GM23338 (cell line): ENCODE measurements at regions not wholly inside any gene's neighbourhood (a gene's known extent, or its start where the extent isn't known, plus 50 kb on each side); places are given as distances from the start of the nearest gene placed in this dataset.
"Not testable (repeated sequence)": the region's sequence is repeated elsewhere in the genome, so short reads cannot be mapped to it uniquely, and the experiment has no call there.

Experiments used
- ATAC-seq: fragments of 200-7000 bp; cut with Tn5 transposase; 3 replicates; pipeline ENCODE4 v1.9.1; 2020
- DNase-seq: peaks from one replicate; pipeline ENCODE4 v3.0.0-alpha.2; 2015; ENCODE audit warnings: low spot score
- H2AFZ ChIP-seq: fragments of 200-600 bp; sonication (generic); 2 replicates; pipeline ENCODE4 v1.8.0; 2016; ENCODE audit warnings: antibody characterized with exemption, mild to moderate bottlenecking, moderate library complexity
- H3F3A ChIP-seq: fragments of 200-600 bp; sonication (generic); replicated peaks from 2 replicates; pipeline ENCODE4 v1.8.0; 2017; ENCODE audit warnings: antibody characterized with exemption, mixed run types, low read depth
- H3K27ac ChIP-seq: fragments of 200-600 bp; sonication (generic); 2 replicates; pipeline ENCODE4 v1.6.1; 2016; ENCODE audit warnings: low read depth
- H3K27me3 ChIP-seq: fragments of 200-600 bp; sonication (generic); 2 replicates; pipeline ENCODE4 v1.8.0; 2016; ENCODE audit warnings: mild to moderate bottlenecking, mixed run types, moderate library complexity; ENCODE audit not compliant: insufficient read depth
- H3K36me3 ChIP-seq: fragments of 200-600 bp; sonication (generic); 2 replicates; pipeline ENCODE4 v1.8.0; 2016; ENCODE audit warnings: mild to moderate bottlenecking; ENCODE audit not compliant: insufficient read depth
- H3K4me1 ChIP-seq: fragments of 200-600 bp; sonication (generic); 2 replicates; pipeline ENCODE4 v1.8.0; 2016; ENCODE audit warnings: mild to moderate bottlenecking, moderate library complexity; ENCODE audit not compliant: insufficient read depth
- H3K4me2 ChIP-seq: fragments of 200-600 bp; sonication (generic); 2 replicates; pipeline ENCODE4 v1.7.1; 2017; ENCODE audit warnings: mixed run types
- H3K4me3 ChIP-seq: fragments of 200-600 bp; sonication (generic); 2 replicates; pipeline ENCODE4 v1.6.1; 2016; ENCODE audit warnings: mixed run types
- H3K79me2 ChIP-seq: fragments of 200-600 bp; sonication (generic); replicated peaks from 2 replicates; pipeline ENCODE4 v1.8.0; 2017; ENCODE audit warnings: mild to moderate bottlenecking; ENCODE audit not compliant: insufficient read depth
- H3K9me2 ChIP-seq: fragments of 200-600 bp; sonication (generic); 2 replicates; pipeline ENCODE4 v1.8.0; 2017; ENCODE audit not compliant: insufficient read depth
- H4K20me1 ChIP-seq: fragments of 200-600 bp; sonication (generic); replicated peaks from 2 replicates; pipeline ENCODE4 v1.8.0; 2017; ENCODE audit warnings: mild to moderate bottlenecking; ENCODE audit not compliant: insufficient read depth
- H3K27ac Mint-ChIP-seq: 2 replicates; pipeline ENCODE4 v1.8.0; 2020; ENCODE audit warnings: inconsistent platforms, mild to moderate bottlenecking, moderate library complexity, mixed read lengths
- H3K27me3 Mint-ChIP-seq: 3 replicates; pipeline ENCODE4 v1.8.0; 2022; ENCODE audit warnings: low read depth, mild to moderate bottlenecking, moderate library complexity, mixed read lengths, inconsistent platforms; ENCODE audit not compliant: insufficient read depth, poor library complexity
- H3K36me3 Mint-ChIP-seq: 3 replicates; pipeline ENCODE4 v1.8.0; 2021; ENCODE audit warnings: low read depth, mild to moderate bottlenecking, inconsistent platforms, moderate library complexity, mixed read lengths
- H3K4me1 Mint-ChIP-seq: 3 replicates; pipeline ENCODE4 v1.8.0; 2020; ENCODE audit warnings: mild to moderate bottlenecking, inconsistent platforms, mixed read lengths
- H3K4me3 Mint-ChIP-seq: 3 replicates; pipeline ENCODE4 v1.8.0; 2021; ENCODE audit warnings: moderate library complexity, mild to moderate bottlenecking, inconsistent platforms, mixed read lengths
- H3K9me3 Mint-ChIP-seq: 3 replicates; pipeline ENCODE4 v1.8.0; 2020; ENCODE audit warnings: moderate library complexity, mild to moderate bottlenecking, inconsistent platforms, mixed read lengths
- EZH2 ChIP-seq: fragments of 200-600 bp; sonication (generic); IDR thresholded peaks from one replicate; pipeline ENCODE4 v1.8.0; 2017; ENCODE audit warnings: antibody characterized with exemption, mild to moderate bottlenecking, low read depth; ENCODE audit not compliant: unreplicated experiment
- EZH2phosphoT487 ChIP-seq: fragments of 200-600 bp; sonication (generic); IDR thresholded peaks from one replicate; pipeline ENCODE4 v1.8.1; 2018; ENCODE audit warnings: antibody characterized with exemption; ENCODE audit not compliant: unreplicated experiment
- STAT1 ChIP-seq: IDR thresholded peaks from one replicate; pipeline ENCODE4 v1.6.1; 2016; ENCODE audit warnings: antibody characterized with exemption; ENCODE audit not compliant: unreplicated experiment
- ZNF331 ChIP-seq: fragments of 250-450 bp; sonication (Bioruptor Pico); IDR thresholded peaks from 2 replicates; pipeline ENCODE4 v1.5.0; 2020; ENCODE audit warnings: low read depth, mild to moderate bottlenecking, moderate library complexity
- TF ChIP-seq, protein P1 (sequence below), 2 experiments: fragments of 200-600 bp in 1 of 2; sonication (generic) in 1 of 2; conservative IDR thresholded peaks; 2 replicates each; pipeline versions ENCODE4 v1.5.1 to v1.6.1; 2016 to 2017; ENCODE audit warnings: antibody characterized with exemption in 2 of 2, low read depth in 2 of 2, mild to moderate bottlenecking in 2 of 2, moderate library complexity in 1 of 2
- TF ChIP-seq, protein P2 (sequence below): fragments of 250-450 bp; sonication (Bioruptor Pico); IDR thresholded peaks from 2 replicates; pipeline ENCODE4 v1.5.0; 2020; ENCODE audit warnings: mild to moderate bottlenecking, moderate library complexity
- TF ChIP-seq, protein P3 (sequence below): IDR thresholded peaks from one replicate; pipeline ENCODE4 v1.6.1; 2018; ENCODE audit warnings: antibody characterized with exemption; ENCODE audit not compliant: unreplicated experiment

DNA sequence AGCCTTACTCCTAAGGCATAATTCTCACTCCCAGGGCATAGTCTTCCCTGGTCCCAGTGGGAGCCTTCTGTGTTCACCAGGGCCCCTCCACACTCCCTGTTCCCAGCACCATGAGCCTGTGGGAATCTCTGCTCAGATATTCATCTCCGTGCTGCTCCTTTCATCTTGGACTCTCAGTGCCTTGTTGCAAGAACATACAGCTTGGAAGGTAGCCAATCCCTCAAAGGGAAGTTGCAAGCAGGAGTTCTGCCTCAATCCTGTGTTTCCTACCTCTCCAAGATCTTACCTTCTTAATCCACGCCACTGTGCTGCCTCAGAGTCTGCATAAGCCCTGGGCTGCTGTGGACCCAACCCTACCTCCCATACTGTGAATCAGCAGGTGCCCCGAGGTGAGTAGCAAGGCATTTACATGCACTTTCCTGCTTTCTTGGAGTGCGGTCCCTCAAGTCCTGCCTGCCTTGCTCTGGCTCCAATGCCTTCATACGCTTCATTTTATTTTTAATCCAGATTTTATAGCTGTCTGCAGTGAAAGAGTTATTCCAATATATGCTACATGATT is 413.8 kb upstream of the RAB6C start:
- no peaks in the 10 kb centered on the region for H3K4me1 ChIP-seq
- no peak overlapping the region for H3K27ac ChIP-seq
- no peak overlapping the region for H3K4me3 ChIP-seq
- H3K36me3 ChIP-seq = no peaks in the 10 kb centered on the region
- Mint-ChIP-seq H3K4me3 (no peak overlapping the region), H3K36me3 (peaks cover 10% of the 10 kb centered on the region), H3K4me1 (peaks cover 12% of the 10 kb centered on the region), H3K27me3 (peaks cover 5% of the 10 kb centered on the region), H3K9me3 (peaks cover 26% of the 10 kb centered on the region), H3K27ac (no peak overlapping the region)
- no peaks in the 10 kb centered on the region for H3K27me3 ChIP-seq
- DNase-seq (peak; percentile 33), ATAC-seq (peak; percentile 94)
- H4K20me1 ChIP-seq = no peaks in the 10 kb centered on the region
- H3K9me2 ChIP-seq = 0 out of 2 replicates have a peak, but pooled peaks cover 5% of the 10 kb centered on the region
- H2AFZ ChIP-seq = peak overlapping the region; percentile 95
- no peak overlapping the region for H3K4me2 ChIP-seq
- no peaks in the 10 kb centered on the region for H3K79me2 ChIP-seq
- no peaks in the 10 kb centered on the region for H3F3A ChIP-seq
- TF ChIP-seq ZNF331 (CRISPR knock-in tag) (no peak), EZH2phosphoT487 (no peak), EZH2 (no peak), STAT1 (no peak)
- TF ChIP-seq, protein P1, sequence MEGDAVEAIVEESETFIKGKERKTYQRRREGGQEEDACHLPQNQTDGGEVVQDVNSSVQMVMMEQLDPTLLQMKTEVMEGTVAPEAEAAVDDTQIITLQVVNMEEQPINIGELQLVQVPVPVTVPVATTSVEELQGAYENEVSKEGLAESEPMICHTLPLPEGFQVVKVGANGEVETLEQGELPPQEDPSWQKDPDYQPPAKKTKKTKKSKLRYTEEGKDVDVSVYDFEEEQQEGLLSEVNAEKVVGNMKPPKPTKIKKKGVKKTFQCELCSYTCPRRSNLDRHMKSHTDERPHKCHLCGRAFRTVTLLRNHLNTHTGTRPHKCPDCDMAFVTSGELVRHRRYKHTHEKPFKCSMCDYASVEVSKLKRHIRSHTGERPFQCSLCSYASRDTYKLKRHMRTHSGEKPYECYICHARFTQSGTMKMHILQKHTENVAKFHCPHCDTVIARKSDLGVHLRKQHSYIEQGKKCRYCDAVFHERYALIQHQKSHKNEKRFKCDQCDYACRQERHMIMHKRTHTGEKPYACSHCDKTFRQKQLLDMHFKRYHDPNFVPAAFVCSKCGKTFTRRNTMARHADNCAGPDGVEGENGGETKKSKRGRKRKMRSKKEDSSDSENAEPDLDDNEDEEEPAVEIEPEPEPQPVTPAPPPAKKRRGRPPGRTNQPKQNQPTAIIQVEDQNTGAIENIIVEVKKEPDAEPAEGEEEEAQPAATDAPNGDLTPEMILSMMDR (conservative IDR thresholded peaks at IDR 0.05; ENCODE audit: low read depth in 2 of 2) = no peak
- TF ChIP-seq, protein P2, sequence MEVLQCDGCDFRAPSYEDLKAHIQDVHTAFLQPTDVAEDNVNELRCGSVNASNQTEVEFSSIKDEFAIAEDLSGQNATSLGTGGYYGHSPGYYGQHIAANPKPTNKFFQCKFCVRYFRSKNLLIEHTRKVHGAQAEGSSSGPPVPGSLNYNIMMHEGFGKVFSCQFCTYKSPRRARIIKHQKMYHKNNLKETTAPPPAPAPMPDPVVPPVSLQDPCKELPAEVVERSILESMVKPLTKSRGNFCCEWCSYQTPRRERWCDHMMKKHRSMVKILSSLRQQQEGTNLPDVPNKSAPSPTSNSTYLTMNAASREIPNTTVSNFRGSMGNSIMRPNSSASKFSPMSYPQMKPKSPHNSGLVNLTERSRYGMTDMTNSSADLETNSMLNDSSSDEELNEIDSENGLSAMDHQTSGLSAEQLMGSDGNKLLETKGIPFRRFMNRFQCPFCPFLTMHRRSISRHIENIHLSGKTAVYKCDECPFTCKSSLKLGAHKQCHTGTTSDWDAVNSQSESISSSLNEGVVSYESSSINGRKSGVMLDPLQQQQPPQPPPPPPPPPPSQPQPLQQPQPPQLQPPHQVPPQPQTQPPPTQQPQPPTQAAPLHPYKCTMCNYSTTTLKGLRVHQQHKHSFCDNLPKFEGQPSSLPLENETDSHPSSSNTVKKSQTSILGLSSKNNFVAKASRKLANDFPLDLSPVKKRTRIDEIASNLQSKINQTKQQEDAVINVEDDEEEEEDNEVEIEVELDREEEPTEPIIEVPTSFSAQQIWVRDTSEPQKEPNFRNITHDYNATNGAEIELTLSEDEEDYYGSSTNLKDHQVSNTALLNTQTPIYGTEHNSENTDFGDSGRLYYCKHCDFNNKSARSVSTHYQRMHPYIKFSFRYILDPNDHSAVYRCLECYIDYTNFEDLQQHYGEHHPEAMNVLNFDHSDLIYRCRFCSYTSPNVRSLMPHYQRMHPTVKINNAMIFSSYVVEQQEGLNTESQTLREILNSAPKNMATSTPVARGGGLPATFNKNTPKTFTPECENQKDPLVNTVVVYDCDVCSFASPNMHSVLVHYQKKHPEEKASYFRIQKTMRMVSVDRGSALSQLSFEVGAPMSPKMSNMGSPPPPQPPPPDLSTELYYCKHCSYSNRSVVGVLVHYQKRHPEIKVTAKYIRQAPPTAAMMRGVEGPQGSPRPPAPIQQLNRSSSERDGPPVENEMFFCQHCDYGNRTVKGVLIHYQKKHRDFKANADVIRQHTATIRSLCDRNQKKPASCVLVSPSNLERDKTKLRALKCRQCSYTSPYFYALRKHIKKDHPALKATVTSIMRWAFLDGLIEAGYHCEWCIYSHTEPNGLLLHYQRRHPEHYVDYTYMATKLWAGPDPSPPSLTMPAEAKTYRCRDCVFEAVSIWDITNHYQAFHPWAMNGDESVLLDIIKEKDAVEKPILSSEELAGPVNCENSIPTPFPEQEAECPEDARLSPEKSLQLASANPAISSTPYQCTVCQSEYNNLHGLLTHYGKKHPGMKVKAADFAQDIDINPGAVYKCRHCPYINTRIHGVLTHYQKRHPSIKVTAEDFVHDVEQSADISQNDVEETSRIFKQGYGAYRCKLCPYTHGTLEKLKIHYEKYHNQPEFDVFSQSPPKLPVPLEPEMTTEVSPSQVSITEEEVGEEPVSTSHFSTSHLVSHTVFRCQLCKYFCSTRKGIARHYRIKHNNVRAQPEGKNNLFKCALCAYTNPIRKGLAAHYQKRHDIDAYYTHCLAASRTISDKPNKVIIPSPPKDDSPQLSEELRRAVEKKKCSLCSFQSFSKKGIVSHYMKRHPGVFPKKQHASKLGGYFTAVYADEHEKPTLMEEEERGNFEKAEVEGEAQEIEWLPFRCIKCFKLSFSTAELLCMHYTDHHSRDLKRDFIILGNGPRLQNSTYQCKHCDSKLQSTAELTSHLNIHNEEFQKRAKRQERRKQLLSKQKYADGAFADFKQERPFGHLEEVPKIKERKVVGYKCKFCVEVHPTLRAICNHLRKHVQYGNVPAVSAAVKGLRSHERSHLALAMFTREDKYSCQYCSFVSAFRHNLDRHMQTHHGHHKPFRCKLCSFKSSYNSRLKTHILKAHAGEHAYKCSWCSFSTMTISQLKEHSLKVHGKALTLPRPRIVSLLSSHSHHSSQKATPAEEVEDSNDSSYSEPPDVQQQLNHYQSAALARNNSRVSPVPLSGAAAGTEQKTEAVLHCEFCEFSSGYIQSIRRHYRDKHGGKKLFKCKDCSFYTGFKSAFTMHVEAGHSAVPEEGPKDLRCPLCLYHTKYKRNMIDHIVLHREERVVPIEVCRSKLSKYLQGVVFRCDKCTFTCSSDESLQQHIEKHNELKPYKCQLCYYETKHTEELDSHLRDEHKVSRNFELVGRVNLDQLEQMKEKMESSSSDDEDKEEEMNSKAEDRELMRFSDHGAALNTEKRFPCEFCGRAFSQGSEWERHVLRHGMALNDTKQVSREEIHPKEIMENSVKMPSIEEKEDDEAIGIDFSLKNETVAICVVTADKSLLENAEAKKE = 0 out of 2 replicates have a peak, but pooled peaks have one; percentile 27
- TF ChIP-seq, protein P3, sequence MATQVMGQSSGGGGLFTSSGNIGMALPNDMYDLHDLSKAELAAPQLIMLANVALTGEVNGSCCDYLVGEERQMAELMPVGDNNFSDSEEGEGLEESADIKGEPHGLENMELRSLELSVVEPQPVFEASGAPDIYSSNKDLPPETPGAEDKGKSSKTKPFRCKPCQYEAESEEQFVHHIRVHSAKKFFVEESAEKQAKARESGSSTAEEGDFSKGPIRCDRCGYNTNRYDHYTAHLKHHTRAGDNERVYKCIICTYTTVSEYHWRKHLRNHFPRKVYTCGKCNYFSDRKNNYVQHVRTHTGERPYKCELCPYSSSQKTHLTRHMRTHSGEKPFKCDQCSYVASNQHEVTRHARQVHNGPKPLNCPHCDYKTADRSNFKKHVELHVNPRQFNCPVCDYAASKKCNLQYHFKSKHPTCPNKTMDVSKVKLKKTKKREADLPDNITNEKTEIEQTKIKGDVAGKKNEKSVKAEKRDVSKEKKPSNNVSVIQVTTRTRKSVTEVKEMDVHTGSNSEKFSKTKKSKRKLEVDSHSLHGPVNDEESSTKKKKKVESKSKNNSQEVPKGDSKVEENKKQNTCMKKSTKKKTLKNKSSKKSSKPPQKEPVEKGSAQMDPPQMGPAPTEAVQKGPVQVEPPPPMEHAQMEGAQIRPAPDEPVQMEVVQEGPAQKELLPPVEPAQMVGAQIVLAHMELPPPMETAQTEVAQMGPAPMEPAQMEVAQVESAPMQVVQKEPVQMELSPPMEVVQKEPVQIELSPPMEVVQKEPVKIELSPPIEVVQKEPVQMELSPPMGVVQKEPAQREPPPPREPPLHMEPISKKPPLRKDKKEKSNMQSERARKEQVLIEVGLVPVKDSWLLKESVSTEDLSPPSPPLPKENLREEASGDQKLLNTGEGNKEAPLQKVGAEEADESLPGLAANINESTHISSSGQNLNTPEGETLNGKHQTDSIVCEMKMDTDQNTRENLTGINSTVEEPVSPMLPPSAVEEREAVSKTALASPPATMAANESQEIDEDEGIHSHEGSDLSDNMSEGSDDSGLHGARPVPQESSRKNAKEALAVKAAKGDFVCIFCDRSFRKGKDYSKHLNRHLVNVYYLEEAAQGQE = no peak

DNA sequence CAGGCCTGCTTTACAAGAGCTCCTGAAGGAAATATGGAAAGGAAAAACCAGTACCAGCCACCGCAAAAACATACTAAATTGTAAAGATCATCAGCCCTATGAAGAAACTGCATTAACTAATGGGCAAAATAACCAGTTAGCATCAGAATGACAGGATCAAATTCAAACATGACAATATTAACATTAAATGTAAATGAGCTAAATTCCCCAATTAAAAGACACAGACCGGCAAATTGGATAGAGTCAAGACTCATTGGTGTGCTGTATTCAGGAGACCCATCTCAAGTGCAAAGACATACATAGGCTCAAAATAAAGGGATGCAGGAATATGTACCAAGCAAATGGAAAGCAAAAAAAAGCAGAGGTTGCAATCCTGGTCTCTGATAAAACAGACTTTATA is 408.7 kb upstream of the RAB6C start:
- H3K4me2 ChIP-seq, H3K36me3 ChIP-seq, DNase-seq, H3K27ac ChIP-seq, H3K27me3 Mint-ChIP-seq, H2AFZ ChIP-seq, H3K4me1 Mint-ChIP-seq, H3K27ac Mint-ChIP-seq, H3K4me3 ChIP-seq, H3K9me2 ChIP-seq, H3K79me2 ChIP-seq, ATAC-seq, H3K4me1 ChIP-seq, H3F3A ChIP-seq, H3K27me3 ChIP-seq, H3K4me3 Mint-ChIP-seq, H4K20me1 ChIP-seq: not testable (repeated sequence)
- H3K9me3 Mint-ChIP-seq = peaks cover 59% of the 10 kb centered on the region
- H3K36me3 Mint-ChIP-seq = peaks cover 20% of the 10 kb centered on the region
